ENCODE measurements at regions not wholly inside any gene's neighbourhood (a gene's known extent, or its start where the extent isn't known, plus 50 kb on each side); places are given as distances from the start of the nearest gene placed in this dataset.

GRCh38 chr2:58865436-58865835, 624.3 kb upstream of the FANCL start:
- H3K4me3 ChIP-seq = no peak overlapping the region
- no peaks in the 10 kb centered on the region for H3K27me3 ChIP-seq
- no peaks in the 10 kb centered on the region for H3K36me3 ChIP-seq
- WGBS = 83% methylated on average over 1 of the region's 1 CpG
- TF ChIP-seq EP300 (IDR thresholded peaks at IDR 0.05) (no peak), POLR2AphosphoS5 (IDR thresholded peaks at IDR 0.05) (no peak), CTCF (IDR thresholded peaks at IDR 0.05) (no peak), POLR2A (IDR thresholded peaks at IDR 0.05) (no peak)
- H3K4me1 ChIP-seq = no peaks in the 10 kb centered on the region
- H3K27ac ChIP-seq = no peak overlapping the region
- no peaks in the 10 kb centered on the region for H3K9me3 ChIP-seq
- DNase-seq (ENCODE audit: low spot score in 2 of 2) = no peak

GRCh38 chr2:58862244-58862643, 621.1 kb upstream of the FANCL start:
- H3K9me3 ChIP-seq = no peaks in the 10 kb centered on the region
- H3K36me3 ChIP-seq = no peaks in the 10 kb centered on the region
- H3K4me1 ChIP-seq = no peaks in the 10 kb centered on the region
- no peak overlapping the region for H3K4me3 ChIP-seq
- TF ChIP-seq EP300 (IDR thresholded peaks at IDR 0.05) (no peak), CTCF (IDR thresholded peaks at IDR 0.05) (no peak), POLR2A (IDR thresholded peaks at IDR 0.05) (no peak), POLR2AphosphoS5 (IDR thresholded peaks at IDR 0.05) (no peak)
- H3K27ac ChIP-seq = no peak overlapping the region
- no peak for DNase-seq (ENCODE audit: low spot score in 2 of 2)
- no peaks in the 10 kb centered on the region for H3K27me3 ChIP-seq
- WGBS = 77% methylated on average over 3 of the region's 3 CpGs

- 54% methylated on average over 1 of the region's 1 CpG for WGBS
- no peak overlapping the region for H3K4me3 ChIP-seq
- DNase-seq (ENCODE audit: low spot score in 2 of 2) = no peak
- no peaks in the 10 kb centered on the region for H3K36me3 ChIP-seq
- no peak overlapping the region for H3K27ac ChIP-seq
- H3K9me3 ChIP-seq = no peaks in the 10 kb centered on the region
- no peak for TF ChIP-seq POLR2AphosphoS5 (IDR thresholded peaks at IDR 0.05)
- TF ChIP-seq CTCF (IDR thresholded peaks at IDR 0.05) = no peak
- no peak for TF ChIP-seq EP300 (IDR thresholded peaks at IDR 0.05)
- TF ChIP-seq POLR2A (IDR thresholded peaks at IDR 0.05) = no peak
- H3K4me1 ChIP-seq = no peaks in the 10 kb centered on the region
- no peaks in the 10 kb centered on the region for H3K27me3 ChIP-seq
Observed at GRCh38 chr2:58860586-58860985, 619.5 kb upstream of the FANCL start.

- Histone ChIP-seq H3K27ac (no peak overlapping the region), H3K27me3 (no peaks in the 10 kb centered on the region), H3K4me3 (no peak overlapping the region), H3K4me1 (no peaks in the 10 kb centered on the region), H3K36me3 (no peaks in the 10 kb centered on the region), H3K9me3 (no peaks in the 10 kb centered on the region)
- WGBS = 72% methylated on average over 6 of the region's 6 CpGs
- DNase-seq (ENCODE audit: low spot score in 2 of 2) = no peak
- TF ChIP-seq POLR2A (IDR thresholded peaks at IDR 0.05) = no peak
- no peak for TF ChIP-seq CTCF (IDR thresholded peaks at IDR 0.05)
- TF ChIP-seq POLR2AphosphoS5 (IDR thresholded peaks at IDR 0.05) = no peak
- TF ChIP-seq EP300 (IDR thresholded peaks at IDR 0.05) = no peak
Observed at GRCh38 chr2:58856100-58856499, 615.0 kb upstream of the FANCL start.

GRCh38 chr2:58853420-58853819, 612.3 kb upstream of the FANCL start:
- no peak for DNase-seq (ENCODE audit: low spot score in 2 of 2)
- H3K9me3 ChIP-seq = no peaks in the 10 kb centered on the region
- 51% methylated on average over 2 of the region's 2 CpGs for WGBS
- no peaks in the 10 kb centered on the region for H3K27me3 ChIP-seq
- H3K4me3 ChIP-seq = no peak overlapping the region
- H3K27ac ChIP-seq = no peak overlapping the region
- TF ChIP-seq POLR2A (IDR thresholded peaks at IDR 0.05) (no peak), EP300 (IDR thresholded peaks at IDR 0.05) (no peak), CTCF (IDR thresholded peaks at IDR 0.05) (no peak), POLR2AphosphoS5 (IDR thresholded peaks at IDR 0.05) (no peak)
- H3K4me1 ChIP-seq = no peaks in the 10 kb centered on the region
- H3K36me3 ChIP-seq = no peaks in the 10 kb centered on the region
